Esophagus muscularis mucosa (tissue), 3 donors: ENCODE measurements at regions not wholly inside any gene's neighbourhood (a gene's known extent, or its start where the extent isn't known, plus 50 kb on each side); places are given as distances from the start of the nearest gene placed in this dataset.

Source experiments
- CTCF ChIP-seq, 3 experiments: fragments of 200-600 bp in 2 of 3; fragments of 450-650 bp in 1 of 3; sonication (generic) in 2 of 3; IDR thresholded peaks; one replicate each; pipeline ENCODE4 v1.5.1; 2017 to 2019; ENCODE audit warnings: antibody characterized with exemption in 3 of 3, mild to moderate bottlenecking in 2 of 3, moderate library complexity in 1 of 3
- EP300 ChIP-seq: sonication (generic); formaldehyde crosslinking; IDR thresholded peaks from one replicate; pipeline ENCODE4 v1.6.1; 2017; ENCODE audit warnings: antibody characterized with exemption

- TF ChIP-seq CTCF (IDR thresholded peaks at IDR 0.05) (no peak), EP300 (no peak)
Observed at GRCh38 chr2:216773072-216773471, 77.7 kb upstream of the IGFBP5 start.
